Activated CD4-positive, CD25-positive, alpha-beta regulatory T cell (primary cell): ENCODE measurements at regions not wholly inside any gene's neighbourhood (a gene's known extent, or its start where the extent isn't known, plus 50 kb on each side); places are given as distances from the start of the nearest gene placed in this dataset.

Experiments
- DNase-seq, 4 experiments: peaks; one replicate each; lab custom pipeline; 2025; lab: John Stamatoyannopoulos, UW

DNA sequence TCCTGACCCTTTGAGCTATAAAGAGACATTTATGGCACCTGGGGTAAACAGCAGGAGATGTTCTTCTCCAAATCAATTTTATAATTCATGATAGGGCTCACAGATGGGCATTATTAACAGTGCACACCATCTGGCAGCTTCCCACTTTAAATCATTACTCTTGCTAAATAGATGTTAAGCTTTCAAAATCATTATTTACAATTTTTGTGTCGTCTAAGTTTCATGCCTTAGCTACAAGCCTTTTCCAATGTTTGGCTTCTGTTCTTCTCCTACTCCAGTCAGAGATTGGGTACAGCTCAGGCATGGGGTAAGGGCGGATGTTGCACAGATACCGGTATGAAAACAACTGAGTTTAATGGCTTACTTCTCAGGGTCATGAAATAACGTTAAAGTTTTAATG, 120.9 kb upstream of the PFN2 start:
- DNase-seq, result no peak

DNA sequence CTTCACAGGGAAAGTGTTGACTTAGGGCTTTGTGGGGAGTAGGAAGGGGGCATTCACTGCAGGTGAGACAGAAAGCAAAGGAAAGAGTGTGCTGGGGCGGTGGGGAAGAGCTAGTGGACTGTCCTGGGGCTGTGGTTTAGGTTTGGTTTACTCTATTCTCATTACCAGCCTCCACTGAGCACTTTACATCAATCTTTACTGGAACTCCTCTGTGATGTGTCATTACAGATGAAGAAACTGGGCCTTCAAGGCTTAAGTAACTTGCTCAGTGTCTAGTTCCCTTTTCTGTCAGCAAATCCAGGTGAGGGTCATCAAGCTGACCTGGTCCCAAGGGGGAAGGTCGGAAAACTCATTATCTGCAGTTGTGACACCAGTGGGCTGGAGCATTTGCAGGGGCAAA, 120.2 kb upstream of the PFN2 start:
- DNase-seq, result no peak

DNA sequence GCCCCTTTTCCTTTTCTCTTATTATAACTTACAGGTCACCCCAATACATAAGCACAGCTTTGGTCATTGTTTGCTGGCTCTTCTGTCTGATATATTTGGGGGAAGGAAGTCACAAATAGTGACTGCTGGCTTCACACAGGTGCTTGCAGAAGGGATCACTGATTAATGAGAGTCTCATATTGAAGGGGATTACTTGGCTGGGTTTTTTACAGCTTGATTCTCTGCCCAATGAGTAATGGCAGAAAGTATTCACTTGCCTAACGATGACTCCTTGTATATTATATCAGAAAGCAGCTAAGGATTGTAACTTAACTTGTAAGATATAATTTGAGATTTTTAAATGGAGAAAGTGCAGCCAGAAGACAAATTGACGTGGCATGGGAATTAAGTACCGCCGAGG, 119.3 kb upstream of the PFN2 start:
- DNase-seq, result no peak

DNA sequence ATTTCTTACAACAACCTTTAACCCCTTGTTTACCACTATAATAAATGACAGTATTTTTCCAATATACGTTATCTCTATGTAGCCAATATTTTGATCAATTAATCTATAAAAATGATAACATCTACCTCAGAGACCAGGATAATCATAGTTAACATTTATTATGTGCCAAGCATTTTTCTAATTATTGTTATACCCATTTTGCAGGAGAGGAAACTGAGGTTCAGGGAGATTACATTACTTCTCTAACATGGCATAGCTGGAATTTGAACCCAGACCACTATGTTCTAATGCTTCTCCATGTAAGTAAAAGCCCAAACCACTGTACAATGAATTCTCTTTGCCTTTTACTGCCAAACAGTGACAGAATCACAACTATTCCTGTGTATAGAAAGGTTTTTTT, 113.4 kb upstream of the PFN2 start:
- no peak for DNase-seq

DNA sequence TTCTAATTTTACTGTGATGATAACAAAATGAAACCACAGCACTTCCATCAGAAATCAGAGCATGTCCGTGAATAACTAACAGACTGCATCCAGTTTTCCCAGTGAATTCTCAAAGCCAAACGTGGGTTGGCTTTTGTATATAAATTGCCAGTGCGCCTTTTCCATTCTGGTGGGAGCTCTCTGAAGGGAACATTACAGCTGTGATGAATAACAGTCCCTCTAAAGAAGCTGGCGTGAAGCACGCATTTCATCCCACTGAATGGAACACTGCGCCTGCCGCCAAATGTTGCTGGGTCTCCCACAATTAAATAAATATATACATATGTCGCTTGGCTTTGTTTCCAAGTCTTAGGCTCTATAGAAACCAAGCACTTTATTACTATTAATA, 113.0 kb upstream of the PFN2 start:
- DNase-seq, result no peak

DNA sequence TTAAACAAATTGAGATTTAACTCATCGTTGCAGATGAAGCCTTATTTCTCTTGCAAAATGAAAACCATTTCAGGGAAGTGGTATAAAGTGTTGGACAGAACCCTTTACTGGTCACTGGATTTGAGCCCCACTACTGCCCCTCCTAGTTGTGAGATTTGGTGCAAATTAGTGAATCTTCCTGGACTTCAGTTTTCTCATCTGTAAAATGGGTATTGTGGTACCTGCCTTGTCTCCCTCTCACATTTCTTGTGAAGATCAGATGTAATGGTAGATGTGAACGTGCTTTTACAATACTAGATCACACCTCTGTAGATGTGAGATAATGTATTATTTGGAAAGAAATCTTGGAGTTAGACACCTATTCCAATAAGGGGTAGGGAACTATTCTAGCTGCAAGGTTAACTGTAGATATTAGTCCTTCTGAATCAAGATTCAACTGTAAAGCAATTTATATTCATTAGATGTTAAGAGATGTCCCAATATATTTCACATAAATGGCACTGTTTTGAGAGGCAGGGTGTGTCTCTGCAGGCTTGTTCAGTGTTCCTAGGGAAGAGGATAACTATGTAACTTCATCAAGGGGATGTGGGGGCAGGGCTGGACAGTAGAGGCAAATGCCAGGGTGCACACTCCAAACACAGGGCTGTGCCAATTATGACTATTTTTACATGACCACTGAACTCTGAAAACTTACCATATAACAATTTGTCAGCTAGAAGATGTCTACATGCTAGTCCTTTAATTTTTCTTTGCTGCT, 112.4 kb upstream of the PFN2 start:
- no peak for DNase-seq

DNA sequence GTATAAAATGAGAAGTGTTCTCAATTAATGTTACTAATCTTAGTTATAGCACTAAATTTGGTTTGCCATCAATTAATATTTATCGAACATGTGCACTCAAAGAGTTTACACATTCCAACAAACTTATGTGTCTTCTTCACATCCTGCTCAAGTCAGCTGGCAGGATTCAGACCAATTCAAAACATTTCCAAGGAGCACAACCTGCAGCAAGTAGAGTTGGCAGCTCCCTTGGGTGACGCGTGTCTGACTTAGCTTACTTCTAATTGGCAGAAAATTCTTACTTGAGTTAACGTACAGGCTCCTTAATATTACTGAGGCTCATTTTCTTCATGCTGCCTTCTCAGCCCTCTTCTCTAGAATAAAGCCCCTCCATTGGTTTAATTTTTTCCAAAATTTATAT, 110.4 kb upstream of the PFN2 start:
- DNase-seq, result no peak

DNA sequence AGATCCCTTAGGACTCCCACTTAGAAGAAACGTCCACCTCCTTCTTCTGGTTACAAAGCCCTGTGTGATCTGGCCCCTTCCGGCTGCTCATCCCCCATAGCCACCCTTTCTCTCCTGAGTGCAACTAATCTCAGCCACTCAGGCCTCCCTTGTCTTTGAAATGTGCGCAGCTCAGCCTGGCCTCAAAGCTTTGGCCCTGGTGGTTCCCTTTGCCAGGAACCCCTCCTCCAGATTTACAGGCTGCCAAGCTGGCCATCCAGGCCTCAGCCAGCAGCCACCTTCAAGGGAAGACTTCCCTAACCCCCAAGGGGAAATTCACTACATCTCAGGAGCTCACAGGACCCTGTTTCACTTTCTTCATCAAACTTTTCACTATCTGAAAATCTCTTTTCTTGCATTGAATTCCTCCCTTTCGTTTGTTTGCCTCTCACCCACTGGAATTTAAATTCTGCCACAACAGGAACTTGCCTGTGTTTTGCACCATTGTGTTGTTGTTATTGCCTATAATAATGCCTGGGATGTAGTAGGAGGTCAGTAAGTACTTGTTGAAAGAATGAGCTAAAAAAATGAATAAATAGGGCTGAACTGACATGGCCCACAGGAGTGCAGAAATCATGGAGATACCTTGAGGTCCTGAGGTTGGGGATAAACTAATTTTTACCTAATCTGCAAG, 109.5 kb upstream of the PFN2 start:
- no peak for DNase-seq

DNA sequence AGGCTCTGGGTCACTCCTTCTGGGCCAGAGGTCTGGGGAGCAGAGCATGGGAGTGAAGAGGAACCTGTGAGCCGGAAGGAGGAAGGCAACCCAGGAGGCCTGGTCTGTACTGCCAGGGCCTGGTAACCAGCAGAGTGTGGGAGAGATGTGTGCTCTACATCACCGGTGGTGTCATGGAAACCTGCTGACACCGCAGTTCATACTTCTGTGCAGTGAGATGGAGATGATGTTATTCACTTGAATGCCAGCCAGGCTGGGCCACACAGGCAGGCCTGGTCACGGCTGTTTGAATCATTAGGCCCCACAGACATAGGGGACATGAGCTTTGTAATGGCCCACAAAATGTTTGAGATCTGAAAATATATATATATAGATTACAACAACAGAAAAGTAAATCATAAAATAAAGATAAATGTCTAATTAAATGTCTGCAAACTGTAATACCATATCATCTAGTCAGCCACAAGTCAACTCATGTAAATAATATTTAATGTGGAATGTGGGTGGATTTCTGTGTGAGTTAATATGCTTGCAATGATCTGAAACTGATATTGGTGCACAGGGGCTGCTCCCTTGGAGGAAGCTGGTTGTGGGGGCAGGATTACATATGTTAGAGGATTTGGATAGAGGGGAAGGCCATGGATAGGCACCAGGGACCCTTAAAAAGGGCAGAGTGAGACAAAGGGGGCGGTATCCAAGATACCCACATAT, 108.5 kb upstream of the PFN2 start:
- DNase-seq, result no peak

DNA sequence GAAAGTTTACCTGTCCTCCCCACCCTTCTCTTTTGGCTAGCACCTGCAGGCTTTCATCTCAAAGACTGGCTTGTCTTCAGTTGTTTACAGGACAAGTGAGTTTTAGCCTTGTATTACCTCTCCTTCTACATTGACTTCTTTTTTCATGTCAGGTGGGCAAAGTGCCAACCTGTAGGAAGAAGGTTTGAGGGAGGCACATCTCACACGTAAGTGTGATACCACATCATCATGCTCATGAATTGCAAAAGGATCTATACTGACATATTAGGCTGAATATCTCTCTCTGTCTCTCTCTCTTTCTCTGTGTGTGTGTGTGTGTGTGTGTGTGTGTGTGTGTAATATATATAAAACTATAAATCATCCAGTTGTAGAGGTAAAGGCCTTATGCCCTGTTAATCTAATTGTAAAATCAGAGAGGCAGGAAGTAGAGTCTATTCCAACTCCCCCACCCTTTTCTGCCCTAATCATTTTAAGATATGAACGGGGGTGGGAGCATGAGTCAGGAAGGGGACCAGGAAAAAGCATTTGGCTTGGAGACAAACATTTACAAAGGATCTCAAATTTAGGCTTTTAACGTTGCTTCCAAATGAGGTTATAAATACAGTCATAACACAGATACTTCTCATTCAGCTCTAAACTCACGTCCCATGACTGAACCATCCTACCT, 107.0 kb upstream of the PFN2 start:
- DNase-seq, result no peak

DNA sequence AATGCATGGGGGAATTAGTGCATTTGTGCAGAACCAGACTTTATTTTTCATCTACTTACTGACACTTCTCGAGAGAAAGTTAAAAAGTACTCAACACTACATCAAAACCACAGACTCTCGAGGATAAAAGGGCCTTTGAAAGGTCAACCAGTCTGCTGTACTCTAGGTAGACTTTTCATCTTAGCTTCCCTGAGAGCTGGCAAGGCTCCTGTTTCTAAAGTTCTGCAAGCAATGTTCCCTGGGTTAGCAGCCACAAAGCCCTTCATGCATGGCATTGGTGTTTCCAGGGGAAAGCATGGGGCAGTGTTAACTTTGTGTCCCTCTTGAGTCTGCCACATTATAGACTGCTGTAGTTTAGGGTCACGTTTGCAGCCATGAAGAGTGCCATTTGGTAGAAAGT, 106.4 kb upstream of the PFN2 start:
- DNase-seq, result no peak

DNA sequence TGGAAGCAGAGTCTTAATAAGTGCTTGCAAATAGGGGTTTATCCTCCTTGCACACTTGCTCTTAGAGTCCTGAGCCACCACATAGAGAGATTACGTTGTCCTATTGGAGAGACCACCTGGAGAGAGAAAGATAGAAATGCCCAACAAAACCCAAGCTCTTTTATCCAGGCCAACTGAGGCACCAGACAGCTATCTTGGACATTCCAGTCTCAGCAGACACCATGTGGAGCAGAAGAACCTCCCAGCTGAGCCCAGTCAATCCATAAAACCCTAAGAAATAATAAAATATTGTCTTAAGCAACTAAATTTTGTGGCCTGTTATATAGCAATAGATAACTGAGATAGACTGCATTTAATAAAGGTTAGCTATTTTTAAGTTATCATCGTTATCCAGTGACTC, 105.7 kb upstream of the PFN2 start:
- no peak for DNase-seq

DNA sequence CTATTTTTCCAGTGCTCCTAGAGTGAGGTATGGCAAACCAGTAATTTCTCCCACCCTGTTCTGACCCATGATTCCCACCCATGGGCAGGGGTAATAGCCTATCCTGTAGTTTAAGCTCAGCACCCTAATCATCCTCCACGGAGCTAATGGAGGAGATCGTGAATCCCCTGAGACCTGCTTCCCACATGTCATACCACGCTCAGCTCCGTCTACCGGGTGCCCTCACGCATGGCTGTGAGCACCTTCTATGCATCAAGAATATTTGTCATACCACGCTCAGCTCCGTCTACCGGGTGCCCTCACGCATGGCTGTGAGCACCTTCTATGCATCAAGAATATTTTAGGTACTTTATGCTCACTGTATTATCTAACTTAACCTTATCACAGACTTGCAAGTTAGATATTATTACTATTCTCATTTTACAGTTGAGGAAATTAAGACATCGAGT, 104.7 kb upstream of the PFN2 start:
- no peak for DNase-seq

DNA sequence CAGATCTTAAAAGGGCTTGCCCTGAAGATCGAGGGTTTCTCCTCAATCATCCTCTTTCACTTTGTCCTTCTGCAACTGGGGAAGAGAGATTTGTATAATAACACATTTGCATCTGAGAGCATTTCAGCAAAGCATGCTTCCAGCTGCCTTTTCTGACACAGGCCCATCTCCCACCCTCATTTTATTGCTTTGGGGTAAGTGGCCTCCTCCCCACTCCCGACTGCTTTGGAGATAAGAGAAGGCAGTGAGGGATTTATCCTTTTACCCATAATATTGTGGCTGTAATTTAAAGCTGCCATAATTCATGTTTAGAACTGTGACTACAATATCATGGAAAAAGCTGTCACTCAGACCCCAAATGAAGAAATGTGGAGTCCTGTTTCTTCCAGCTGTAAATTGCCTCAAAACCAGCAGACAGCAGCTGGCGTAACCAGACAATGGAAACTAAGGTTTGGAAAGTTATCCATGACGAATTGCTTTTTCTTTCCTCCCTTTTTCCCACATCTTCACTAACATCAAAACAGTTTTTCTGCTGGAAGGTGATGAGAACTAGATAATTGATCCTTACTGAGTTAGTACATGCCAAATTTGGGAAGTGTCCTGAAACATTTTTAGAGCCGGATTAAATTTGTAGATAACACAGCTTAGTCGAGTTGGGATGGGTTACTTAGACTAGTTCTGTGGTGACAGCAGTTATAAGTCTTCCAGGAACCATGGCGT, 104.2 kb upstream of the PFN2 start:
- DNase-seq, result no peak

DNA sequence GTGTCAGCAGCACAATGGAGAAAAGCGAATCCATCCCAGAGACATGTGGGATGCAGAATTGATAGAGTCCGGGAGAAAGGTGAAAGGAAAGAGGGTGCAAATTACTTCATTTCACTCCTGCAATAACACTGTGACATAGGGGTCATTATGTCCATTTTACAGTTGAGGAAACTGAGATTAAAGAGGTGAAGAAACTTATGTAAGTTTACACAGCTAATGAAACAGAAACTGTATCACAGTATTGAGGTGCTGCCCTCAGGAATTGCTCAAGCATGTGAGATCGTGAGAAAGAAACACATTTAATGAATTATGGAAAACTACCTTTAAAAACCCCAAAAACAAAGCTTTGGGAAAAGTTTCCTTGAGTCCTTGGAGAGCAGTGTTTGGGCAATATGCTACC, 103.6 kb upstream of the PFN2 start:
- DNase-seq, result no peak

DNA sequence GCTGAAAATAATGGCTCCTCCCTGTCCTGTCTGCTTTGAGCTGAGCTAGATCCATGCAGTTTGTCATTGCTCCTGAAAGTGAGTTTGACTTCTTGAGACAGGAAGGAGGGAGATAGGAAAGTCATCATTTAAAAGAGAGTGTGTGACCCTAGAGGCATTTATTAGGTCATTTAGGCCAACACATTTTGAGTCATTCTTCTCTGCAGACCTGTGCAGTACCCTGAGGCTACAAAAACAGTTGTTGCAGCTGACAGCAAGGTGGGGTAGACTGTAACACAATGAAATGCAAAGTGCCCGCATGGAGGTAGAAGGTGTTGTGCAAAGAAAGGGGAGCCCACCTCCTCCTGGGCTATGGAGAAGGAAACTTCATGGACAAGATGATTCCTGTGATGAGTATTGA, 102.8 kb upstream of the PFN2 start:
- no peak for DNase-seq

DNA sequence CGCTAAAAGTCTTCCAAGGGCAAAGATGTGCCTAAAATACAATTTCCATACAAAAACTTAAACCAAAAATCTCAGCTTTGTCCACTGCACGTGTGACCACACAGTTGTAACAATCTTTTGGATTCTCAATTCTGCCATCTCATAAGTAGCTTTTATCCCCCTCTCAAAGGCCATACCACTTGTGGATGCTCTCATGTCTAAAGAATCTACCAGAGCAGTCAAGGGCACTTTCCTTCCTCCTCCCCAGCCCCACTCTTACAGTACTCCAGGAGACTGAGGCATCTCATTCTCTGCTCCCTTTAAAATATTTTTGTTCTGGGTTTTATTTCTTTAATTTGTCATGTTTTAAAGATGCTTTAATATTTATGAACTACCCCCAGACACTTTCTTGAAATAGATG, 102.3 kb upstream of the PFN2 start:
- no peak for DNase-seq

DNA sequence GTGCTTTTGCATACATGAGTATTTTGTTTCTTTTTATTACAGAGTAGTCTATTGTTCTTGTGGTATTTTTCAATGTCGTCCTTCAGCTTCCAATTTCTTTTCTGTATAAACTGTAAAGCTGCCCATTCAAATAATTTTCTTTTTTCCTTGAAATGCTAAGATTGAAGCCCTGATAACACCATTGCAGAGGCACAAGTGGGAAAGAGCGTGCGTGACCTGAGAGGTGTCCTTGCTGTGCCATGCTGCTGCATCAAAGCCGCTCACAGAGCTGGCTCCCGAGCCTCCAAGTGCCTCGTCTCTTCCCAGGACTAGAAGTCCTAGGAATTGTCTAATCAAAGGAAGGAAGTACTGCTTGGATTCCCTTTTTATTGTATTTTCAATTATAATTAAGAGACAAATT, 101.9 kb upstream of the PFN2 start:
- DNase-seq, result no peak

DNA sequence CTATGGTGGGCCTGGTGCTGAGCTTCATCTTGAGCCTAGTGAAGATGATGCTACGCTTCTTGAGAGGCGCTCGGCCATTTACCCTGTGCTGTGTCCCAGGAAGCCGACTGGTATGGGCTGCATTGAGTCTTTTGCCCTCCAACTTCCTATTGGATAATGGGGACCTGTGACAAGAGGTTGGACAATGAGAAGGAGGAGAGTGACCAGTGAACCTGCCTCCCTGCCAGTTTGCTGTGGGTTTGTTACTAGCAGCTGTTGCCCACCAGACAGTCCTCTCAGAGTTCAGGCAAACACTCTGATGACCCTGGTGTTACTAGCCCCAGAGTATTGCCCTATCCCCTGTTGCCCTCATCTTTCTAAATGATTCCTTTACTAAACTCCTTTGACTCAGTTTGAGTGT, 99.6 kb upstream of the PFN2 start:
- no peak for DNase-seq

DNA sequence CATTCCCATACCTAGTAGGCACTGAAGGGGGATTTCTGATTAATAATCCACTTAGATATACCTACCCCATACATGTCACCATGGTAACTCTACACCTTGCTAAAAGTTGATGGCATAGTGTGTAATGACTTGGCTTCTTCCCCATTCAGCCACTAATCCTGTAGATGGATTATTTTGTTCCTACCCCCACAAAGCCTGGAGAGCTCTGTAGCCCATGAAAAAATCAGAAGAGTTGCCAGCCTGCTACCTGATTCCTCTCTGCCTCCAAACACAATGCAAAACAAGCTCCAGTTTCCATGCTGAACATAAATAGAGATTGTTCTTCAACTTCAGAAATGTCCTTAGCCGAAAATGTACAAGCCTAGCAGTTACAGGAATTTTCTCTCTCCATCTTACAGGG, 98.9 kb upstream of the PFN2 start:
- no peak for DNase-seq

DNA sequence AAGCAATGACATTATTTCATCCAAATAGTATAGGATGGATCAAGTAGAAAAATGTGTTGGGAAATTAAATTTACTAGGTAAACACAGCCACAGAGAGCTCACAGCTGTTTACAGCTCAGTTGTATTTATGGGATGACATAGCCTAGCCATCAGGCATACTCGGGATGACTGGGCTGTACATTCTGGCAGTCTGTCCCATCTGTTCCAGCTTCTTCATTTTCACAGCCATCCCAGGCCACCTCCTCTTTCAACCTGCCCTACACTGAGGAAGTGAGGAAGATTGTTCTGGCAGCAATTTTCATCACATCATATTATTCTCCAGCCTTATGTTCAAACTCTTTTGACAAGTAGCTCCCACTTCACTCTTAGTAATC, 98.4 kb upstream of the PFN2 start:
- no peak for DNase-seq

DNA sequence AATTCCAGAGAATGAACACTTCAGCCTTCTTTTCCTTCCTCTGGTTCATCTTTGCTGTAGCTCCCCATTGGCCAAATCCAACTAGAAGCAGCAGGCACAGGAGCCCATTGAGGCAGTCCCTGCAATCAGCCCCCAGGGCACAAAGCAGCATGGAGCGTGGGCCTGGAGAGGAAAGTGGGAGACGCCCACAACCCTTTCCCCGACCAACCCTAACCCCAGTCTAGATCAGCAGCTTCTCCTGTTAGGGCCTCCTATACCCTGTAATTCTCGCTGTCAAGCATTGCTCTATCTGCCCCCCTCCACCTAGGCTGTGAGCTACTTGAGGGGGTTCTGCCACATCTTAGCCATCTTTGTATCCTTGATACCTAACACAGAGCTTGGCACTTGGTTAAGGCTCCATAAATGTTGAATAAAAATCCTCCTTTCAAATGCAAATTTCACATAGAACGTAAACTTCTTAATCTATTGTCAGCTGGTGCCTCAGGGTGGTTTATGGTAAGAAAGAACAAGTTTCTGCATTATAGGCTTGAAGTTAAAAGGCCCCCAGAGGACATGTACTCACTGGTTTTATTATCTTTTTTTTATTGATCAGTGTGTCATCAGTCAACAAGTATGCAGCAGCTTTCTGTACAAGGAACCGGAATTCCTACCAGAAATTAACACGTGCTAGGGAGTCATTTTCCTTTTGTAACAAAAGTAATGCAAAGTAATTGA, 97.9 kb upstream of the PFN2 start:
- no peak for DNase-seq
